GM13976 (cell line): ENCODE measurements at regions not wholly inside any gene's neighbourhood (a gene's known extent, or its start where the extent isn't known, plus 50 kb on each side); places are given as distances from the start of the nearest gene placed in this dataset.
"Not testable (repeated sequence)": the region's sequence is repeated elsewhere in the genome, so short reads cannot be mapped to it uniquely, and the experiment has no call there.

ENCODE experiments used
- DNase-seq: peaks from one replicate; pipeline ENCODE4 v3.0.0; 2012; ENCODE audit warnings: low spot score
- CTCF ChIP-seq: IDR thresholded peaks from 2 replicates; pipeline ENCODE4 v1.5.1; 2012; ENCODE audit warnings: borderline replicate concordance, mild to moderate bottlenecking; ENCODE audit not compliant: insufficient read depth; ENCODE audit errors: extremely low read depth, missing control alignments, control extremely low read depth
- in situ Hi-C: fragments of 300-500 bp; cut with MboI; formaldehyde crosslinking; loops from one replicate; pipeline ENCODE4 v1.12.0; 2022; ENCODE audit warnings: low sequenced_read_pairs, mixed read lengths, inconsistent platforms; ENCODE audit not compliant: unreplicated experiment

- in situ Hi-C loops, result no loop called here
- TF ChIP-seq CTCF, result no peak
- no peak for DNase-seq
Measured at GRCh38 chrX:35617836-35618235, 180.3 kb upstream of the MAGEB16 start.

GRCh38 chrX:35622040-35622439 lies 176.1 kb upstream of the MAGEB16 start:
- no peak for DNase-seq
- TF ChIP-seq CTCF, result no peak
- in situ Hi-C loops, result no loop called here

- DNase-seq, result no peak
- in situ Hi-C loops, result no loop called here
- TF ChIP-seq CTCF, result no peak
Measured at GRCh38 chrX:35622601-35623000, 175.5 kb upstream of the MAGEB16 start.

GRCh38 chrX:35625714-35626113 lies 172.4 kb upstream of the MAGEB16 start:
- no peak for TF ChIP-seq CTCF
- in situ Hi-C loops, result no loop called here
- no peak for DNase-seq

- TF ChIP-seq CTCF, result no peak
- in situ Hi-C loops, result no loop called here
- DNase-seq, result no peak
Measured at GRCh38 chrX:35626124-35626523, 172.0 kb upstream of the MAGEB16 start.

GRCh38 chrX:35635971-35636370 lies 162.2 kb upstream of the MAGEB16 start:
- DNase-seq, in situ Hi-C loops: not testable (repeated sequence)

- no peak for TF ChIP-seq CTCF
- in situ Hi-C loops, result no loop called here
Measured at GRCh38 chrX:35664833-35665232, 133.3 kb upstream of the MAGEB16 start.

GRCh38 chrX:35665311-35665710 lies 132.8 kb upstream of the MAGEB16 start:
- in situ Hi-C loops, result no loop called here
- TF ChIP-seq CTCF, result no peak
- no peak for DNase-seq

More at GRCh38 chrX:35664833-35665232, 133.3 kb upstream of the MAGEB16 start:
- no peak for DNase-seq
